GM12872 (cell line): ENCODE measurements at regions not wholly inside any gene's neighbourhood (a gene's known extent, or its start where the extent isn't known, plus 50 kb on each side); places are given as distances from the start of the nearest gene placed in this dataset.

Source experiments
- CTCF ChIP-seq: IDR thresholded peaks from 3 replicates; pipeline ENCODE4 v1.5.1; 2011; ENCODE audit warnings: low read depth, mild to moderate bottlenecking, low read length, moderate library complexity; ENCODE audit not compliant: insufficient read depth

GRCh38 chr9:108536836-108537601, 318.8 kb downstream of the ACTL7B start:
- TF ChIP-seq CTCF: no peak

GRCh38 chr9:108535526-108535925, 320.3 kb downstream of the ACTL7B start:
- TF ChIP-seq CTCF: peak; percentile 57

GRCh38 chr9:108534741-108535140, 321.0 kb downstream of the ACTL7B start:
- no peak for TF ChIP-seq CTCF

- no peak for TF ChIP-seq CTCF
These were observed 325.6 kb downstream of the ACTL7B start for GRCh38 chr9:108530141-108530540.

GRCh38 chr9:108528231-108528630, 327.6 kb downstream of the ACTL7B start:
- TF ChIP-seq CTCF: no peak

- TF ChIP-seq CTCF: no peak
These were observed 329.3 kb downstream of the ACTL7B start for GRCh38 chr9:108526518-108526917.

- TF ChIP-seq CTCF: no peak
These were observed 330.6 kb downstream of the ACTL7B start for GRCh38 chr9:108525186-108525585.
